ENCODE measurements at regions not wholly inside any gene's neighbourhood (a gene's known extent, or its start where the extent isn't known, plus 50 kb on each side); places are given as distances from the start of the nearest gene placed in this dataset.

DNA sequence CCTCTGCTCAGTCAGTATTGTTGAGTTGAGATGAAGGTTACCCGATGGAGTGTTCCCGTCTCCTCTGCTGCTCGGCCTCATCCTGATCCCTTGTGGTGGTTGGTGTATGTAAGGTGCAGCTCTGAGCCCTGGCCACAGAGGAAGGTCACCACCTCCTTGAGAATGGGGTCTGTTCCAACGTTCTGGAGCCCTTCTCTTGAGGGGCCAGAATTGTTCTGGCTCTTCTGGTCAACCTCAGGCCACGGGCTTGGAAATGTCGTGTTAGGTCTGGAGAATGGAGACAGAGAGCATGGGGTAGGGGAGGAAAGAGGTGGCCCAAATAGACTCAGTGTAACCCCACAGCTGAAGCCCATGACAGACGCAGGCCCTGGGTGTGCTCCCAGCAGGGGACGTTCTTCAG, 62.3 kb upstream of the ETV3 start:
- TF ChIP-seq CTCF (IDR thresholded peaks at IDR 0.05; ENCODE audit: low read depth, low read length) (no peak), EZH2phosphoT487 (IDR thresholded peaks at IDR 0.05; ENCODE audit: low read depth) (no peak)

All from OCI-LY3 (cell line).